ENCODE measurements at regions not wholly inside any gene's neighbourhood (a gene's known extent, or its start where the extent isn't known, plus 50 kb on each side); places are given as distances from the start of the nearest gene placed in this dataset.
"Not testable (repeated sequence)": the region's sequence is repeated elsewhere in the genome, so short reads cannot be mapped to it uniquely, and the experiment has no call there.

- DNase-seq (ENCODE audit: low spot score), result not testable (repeated sequence)
These were observed 1688.3 kb upstream of the ADGRL3 start for GRCh38 chr4:59511809-59512208.

- DNase-seq (ENCODE audit: low spot score), result no peak
These were observed 1683.1 kb upstream of the ADGRL3 start for GRCh38 chr4:59517007-59517406.

- no peak for DNase-seq (ENCODE audit: low spot score)
These were observed 1681.9 kb upstream of the ADGRL3 start for GRCh38 chr4:59518005-59518823.

- DNase-seq (ENCODE audit: low spot score), result no peak
These were observed 1674.2 kb upstream of the ADGRL3 start for GRCh38 chr4:59525885-59526284.

GRCh38 chr4:59535541-59535940, 1664.6 kb upstream of the ADGRL3 start:
- no peak for DNase-seq (ENCODE audit: low spot score)

GRCh38 chr4:59536428-59536827, 1663.7 kb upstream of the ADGRL3 start:
- DNase-seq (ENCODE audit: low spot score), result no peak

- DNase-seq (ENCODE audit: low spot score), result no peak
These were observed 1662.8 kb upstream of the ADGRL3 start for GRCh38 chr4:59537246-59537886.

- DNase-seq (ENCODE audit: low spot score), result no peak
These were observed 1660.7 kb upstream of the ADGRL3 start for GRCh38 chr4:59539401-59539800.

GRCh38 chr4:59540311-59540710, 1659.8 kb upstream of the ADGRL3 start:
- DNase-seq (ENCODE audit: low spot score), result no peak

- DNase-seq (ENCODE audit: low spot score), result peak; percentile 50
These were observed 1646.9 kb upstream of the ADGRL3 start for GRCh38 chr4:59553063-59553720.

GRCh38 chr4:59553721-59554091, 1646.4 kb upstream of the ADGRL3 start:
- peak; percentile 51 for DNase-seq (ENCODE audit: low spot score)

GRCh38 chr4:59556191-59556590, 1643.9 kb upstream of the ADGRL3 start:
- DNase-seq (ENCODE audit: low spot score), result not testable (repeated sequence)

- DNase-seq (ENCODE audit: low spot score), result not testable (repeated sequence)
These were observed 1639.9 kb upstream of the ADGRL3 start for GRCh38 chr4:59560141-59560648.

- DNase-seq (ENCODE audit: low spot score), result no peak
These were observed 1634.3 kb upstream of the ADGRL3 start for GRCh38 chr4:59565836-59566235.

GRCh38 chr4:59570860-59571476, 1629.2 kb upstream of the ADGRL3 start:
- DNase-seq (ENCODE audit: low spot score), result no peak

- DNase-seq (ENCODE audit: low spot score), result no peak
These were observed 1628.2 kb upstream of the ADGRL3 start for GRCh38 chr4:59571805-59572430.

- no peak for DNase-seq (ENCODE audit: low spot score)
These were observed 1616.1 kb upstream of the ADGRL3 start for GRCh38 chr4:59583845-59584568.

- no peak for DNase-seq (ENCODE audit: low spot score)
These were observed 1602.4 kb upstream of the ADGRL3 start for GRCh38 chr4:59597536-59598329.

GRCh38 chr4:59598330-59598618, 1601.9 kb upstream of the ADGRL3 start:
- DNase-seq (ENCODE audit: low spot score), result no peak

- peak; percentile 2 for DNase-seq (ENCODE audit: low spot score)
These were observed 1591.7 kb upstream of the ADGRL3 start for GRCh38 chr4:59608466-59608865.

GRCh38 chr4:59612235-59612634, 1587.9 kb upstream of the ADGRL3 start:
- DNase-seq (ENCODE audit: low spot score), result peak; percentile 70

Data from AG08395 (cell line).